ENCODE measurements at regions not wholly inside any gene's neighbourhood (a gene's known extent, or its start where the extent isn't known, plus 50 kb on each side); places are given as distances from the start of the nearest gene placed in this dataset.

GRCh38 chr20:60214901-60215815, 256.9 kb downstream of the CDH26 start:
- H3K36me3 ChIP-seq (ENCODE audit: insufficient read depth, low read length): no peaks in the 10 kb centered on the region
- no peak overlapping the region for H3K27ac ChIP-seq (ENCODE audit: low read depth, low read length)
- no peak for DNase-seq
- Mint-ChIP-seq H3K27ac (no peak overlapping the region), H3K27me3 (peaks cover 0 to 8% of the 10 kb centered on the region in 2 donors), H3K4me3 (no peak overlapping the region), H3K9me3 (no peaks in the 10 kb centered on the region), H3K4me1 (peaks cover 3 to 7% (median 6%) of the 10 kb centered on the region in 3 donors), H3K36me3 (no peaks in the 10 kb centered on the region)
- POLR2A ChIA-PET: no interaction called here
- no peaks in the 10 kb centered on the region for H3K9me3 ChIP-seq (ENCODE audit: low read length)
- no peaks in the 10 kb centered on the region for H3K27me3 ChIP-seq (ENCODE audit: insufficient read depth, low read length, poor library complexity, severe bottlenecking)
- no peaks in the 10 kb centered on the region for H3K4me1 ChIP-seq (ENCODE audit: insufficient read depth, low read length)
- no peak overlapping the region for H3K4me3 ChIP-seq (ENCODE audit: low read length)
- CTCF ChIA-PET: no interaction called here

DNA sequence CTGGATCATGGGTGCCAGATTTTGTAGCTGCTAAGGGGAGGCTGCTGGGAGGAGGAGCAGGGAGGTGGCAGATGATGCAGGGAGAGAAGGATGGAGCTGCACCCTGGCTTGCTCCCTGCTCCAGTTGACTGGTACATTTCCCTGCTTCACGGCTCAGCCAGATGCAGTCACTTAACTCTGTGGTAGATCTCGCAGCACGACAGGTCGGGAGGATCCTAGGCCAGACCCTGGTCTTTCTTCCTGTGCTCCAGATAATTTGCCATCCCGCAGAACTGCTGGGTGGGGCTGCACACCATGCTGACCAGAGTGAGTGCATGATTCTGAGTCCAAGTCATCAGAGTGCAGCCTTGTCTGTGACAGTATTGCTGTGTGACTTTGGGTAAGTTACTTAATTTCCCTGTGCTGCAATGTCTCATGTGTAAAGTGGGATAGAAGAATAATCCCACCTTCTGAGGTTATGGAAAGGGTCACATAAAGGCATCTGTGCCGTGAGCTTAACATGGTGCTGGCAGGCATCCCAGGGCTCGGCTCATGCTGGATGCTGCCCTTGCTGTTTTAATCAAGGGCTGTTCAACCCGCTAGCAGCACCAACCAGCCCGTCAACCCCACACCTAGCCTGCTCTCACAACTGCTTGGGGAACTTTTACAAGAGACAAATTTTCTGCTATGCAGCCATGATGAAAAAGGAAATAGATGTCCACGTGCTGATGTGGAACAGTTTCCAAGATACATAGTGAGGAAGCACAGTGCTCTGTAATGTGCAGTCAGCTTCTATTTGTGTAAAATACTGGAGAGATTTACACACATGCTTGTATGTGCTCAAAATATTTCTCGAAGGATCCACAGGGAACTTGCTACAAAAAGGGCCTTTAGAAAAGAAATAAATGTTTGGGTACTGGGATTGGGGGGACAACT, 257.9 kb downstream of the CDH26 start:
- no peaks in the 10 kb centered on the region for H3K9me3 ChIP-seq (ENCODE audit: low read length)
- no peaks in the 10 kb centered on the region for H3K4me1 ChIP-seq (ENCODE audit: insufficient read depth, low read length)
- no peaks in the 10 kb centered on the region for H3K27me3 ChIP-seq (ENCODE audit: insufficient read depth, low read length, poor library complexity, severe bottlenecking)
- no peaks in the 10 kb centered on the region for H3K36me3 ChIP-seq (ENCODE audit: insufficient read depth, low read length)
- H3K4me1 Mint-ChIP-seq: peaks cover 2 to 4% (median 4%) of the 10 kb centered on the region in 3 donors
- no peak overlapping the region for H3K4me3 Mint-ChIP-seq
- H3K4me3 ChIP-seq (ENCODE audit: low read length): no peak overlapping the region
- CTCF ChIA-PET: no interaction called here
- H3K9me3 Mint-ChIP-seq: no peaks in the 10 kb centered on the region
- no peak for DNase-seq
- no peak overlapping the region for H3K27ac ChIP-seq (ENCODE audit: low read depth, low read length)
- no peak overlapping the region for H3K27ac Mint-ChIP-seq
- peaks cover 0 to 6% of the 10 kb centered on the region in 2 donors for H3K27me3 Mint-ChIP-seq
- peaks cover 0 to 2% (median 0%) of the 10 kb centered on the region in 3 donors for H3K36me3 Mint-ChIP-seq
- POLR2A ChIA-PET: no interaction called here

DNA sequence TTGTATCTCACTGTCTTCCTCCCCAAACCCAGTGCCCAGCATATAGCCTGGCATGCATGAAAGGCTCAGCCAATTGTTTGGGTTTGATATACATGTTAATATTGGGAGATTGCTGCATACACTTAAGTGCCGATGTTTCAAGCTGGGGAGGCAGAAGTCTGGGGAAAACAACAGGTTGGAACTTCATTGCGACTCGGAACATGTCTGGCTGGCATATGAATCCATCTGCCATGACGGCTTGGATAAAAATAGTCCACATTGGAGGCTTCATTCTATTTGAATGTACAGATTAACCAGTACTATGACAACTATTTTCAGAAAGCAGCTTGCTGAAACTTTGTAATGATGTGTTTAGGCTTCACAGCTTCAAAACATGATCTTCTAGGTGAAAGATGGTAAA, 261.0 kb downstream of the CDH26 start:
- Histone ChIP-seq H3K4me1 (ENCODE audit: insufficient read depth, low read length) (no peaks in the 10 kb centered on the region), H3K4me3 (ENCODE audit: low read length) (no peak overlapping the region), H3K36me3 (ENCODE audit: insufficient read depth, low read length) (no peaks in the 10 kb centered on the region), H3K27ac (ENCODE audit: low read depth, low read length) (no peak overlapping the region), H3K27me3 (ENCODE audit: insufficient read depth, low read length, poor library complexity, severe bottlenecking) (no peaks in the 10 kb centered on the region), H3K9me3 (ENCODE audit: low read length) (no peaks in the 10 kb centered on the region)
- Mint-ChIP-seq H3K27ac (no peak overlapping the region), H3K4me3 (no peak overlapping the region), H3K36me3 (peaks cover 0 to 2% (median 0%) of the 10 kb centered on the region in 3 donors), H3K4me1 (no peaks in the 10 kb centered on the region), H3K27me3 (no peaks in the 10 kb centered on the region), H3K9me3 (no peaks in the 10 kb centered on the region)
- no peak for DNase-seq
- POLR2A ChIA-PET: no interaction called here
- CTCF ChIA-PET: no interaction called here

DNA sequence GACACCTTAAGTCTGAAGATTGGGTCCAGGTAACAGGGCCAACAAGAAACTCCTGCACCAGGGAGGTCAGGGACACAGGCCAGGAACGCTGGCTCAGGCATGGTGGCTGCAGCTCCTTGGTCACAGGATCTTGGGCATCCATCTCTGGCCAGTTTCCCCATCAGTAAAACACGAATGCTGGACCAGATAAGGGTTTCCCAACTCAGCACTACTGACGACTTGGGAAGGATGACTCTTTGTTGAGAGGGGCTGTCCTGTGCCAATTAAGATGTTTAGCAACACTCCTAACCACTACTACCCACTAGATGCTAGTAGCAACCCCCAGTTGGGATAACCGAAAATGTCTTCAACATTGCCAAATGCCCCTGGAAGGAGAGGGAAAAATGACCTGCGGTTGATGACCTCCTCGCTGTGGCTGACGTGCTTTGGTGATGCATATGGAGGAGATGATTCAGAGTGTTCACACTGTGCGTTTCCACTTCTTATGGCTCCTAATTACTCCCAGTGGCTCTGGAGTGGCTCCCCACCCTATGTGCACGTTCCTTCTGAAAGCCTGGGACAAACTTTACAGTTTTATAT, 261.9 kb downstream of the CDH26 start:
- ChIA-PET POLR2A (no interaction called here), CTCF (no interaction called here)
- no peaks in the 10 kb centered on the region for H3K27me3 Mint-ChIP-seq
- H3K9me3 ChIP-seq (ENCODE audit: low read length): no peaks in the 10 kb centered on the region
- H3K4me1 ChIP-seq (ENCODE audit: insufficient read depth, low read length): no peaks in the 10 kb centered on the region
- no peak overlapping the region for H3K4me3 ChIP-seq (ENCODE audit: low read length)
- no peaks in the 10 kb centered on the region for H3K9me3 Mint-ChIP-seq
- H3K27ac Mint-ChIP-seq: no peak overlapping the region
- DNase-seq: no peak
- H3K27me3 ChIP-seq (ENCODE audit: insufficient read depth, low read length, poor library complexity, severe bottlenecking): no peaks in the 10 kb centered on the region
- H3K36me3 ChIP-seq (ENCODE audit: insufficient read depth, low read length): no peaks in the 10 kb centered on the region
- no peak overlapping the region for H3K27ac ChIP-seq (ENCODE audit: low read depth, low read length)
- H3K4me3 Mint-ChIP-seq: no peak overlapping the region
- peaks cover 0 to 2% (median 0%) of the 10 kb centered on the region in 3 donors for H3K36me3 Mint-ChIP-seq
- H3K4me1 Mint-ChIP-seq: no peaks in the 10 kb centered on the region

- H3K27me3 ChIP-seq (ENCODE audit: insufficient read depth, low read length, poor library complexity, severe bottlenecking): no peaks in the 10 kb centered on the region
- H3K4me1 Mint-ChIP-seq: no peaks in the 10 kb centered on the region
- H3K4me3 ChIP-seq (ENCODE audit: low read length): no peak overlapping the region
- no peaks in the 10 kb centered on the region for H3K4me1 ChIP-seq (ENCODE audit: insufficient read depth, low read length)
- H3K36me3 Mint-ChIP-seq: peaks cover 0 to 2% (median 0%) of the 10 kb centered on the region in 3 donors
- H3K27ac Mint-ChIP-seq: no peak overlapping the region
- no peaks in the 10 kb centered on the region for H3K9me3 Mint-ChIP-seq
- H3K27ac ChIP-seq (ENCODE audit: low read depth, low read length): no peak overlapping the region
- POLR2A ChIA-PET: no interaction called here
- CTCF ChIA-PET: no interaction called here
- H3K4me3 Mint-ChIP-seq: no peak overlapping the region
- no peaks in the 10 kb centered on the region for H3K9me3 ChIP-seq (ENCODE audit: low read length)
- no peak for DNase-seq
- H3K27me3 Mint-ChIP-seq: no peaks in the 10 kb centered on the region
- no peaks in the 10 kb centered on the region for H3K36me3 ChIP-seq (ENCODE audit: insufficient read depth, low read length)
Observed at GRCh38 chr20:60220706-60221105, 262.5 kb downstream of the CDH26 start.

- H3K27ac Mint-ChIP-seq: no peak overlapping the region
- no peaks in the 10 kb centered on the region for H3K4me1 ChIP-seq (ENCODE audit: insufficient read depth, low read length)
- no peaks in the 10 kb centered on the region for H3K27me3 Mint-ChIP-seq
- no peaks in the 10 kb centered on the region for H3K27me3 ChIP-seq (ENCODE audit: insufficient read depth, low read length, poor library complexity, severe bottlenecking)
- H3K36me3 ChIP-seq (ENCODE audit: insufficient read depth, low read length): no peaks in the 10 kb centered on the region
- H3K27ac ChIP-seq (ENCODE audit: low read depth, low read length): no peak overlapping the region
- ChIA-PET POLR2A (no interaction called here), CTCF (no interaction called here)
- H3K9me3 ChIP-seq (ENCODE audit: low read length): no peaks in the 10 kb centered on the region
- no peak overlapping the region for H3K4me3 Mint-ChIP-seq
- DNase-seq: no peak
- H3K36me3 Mint-ChIP-seq: peaks cover 0 to 2% (median 0%) of the 10 kb centered on the region in 3 donors
- H3K9me3 Mint-ChIP-seq: no peaks in the 10 kb centered on the region
- no peak overlapping the region for H3K4me3 ChIP-seq (ENCODE audit: low read length)
- no peaks in the 10 kb centered on the region for H3K4me1 Mint-ChIP-seq
Observed at GRCh38 chr20:60221593-60221992, 263.4 kb downstream of the CDH26 start.

GRCh38 chr20:60222497-60222896, 264.3 kb downstream of the CDH26 start:
- Histone ChIP-seq H3K4me1 (ENCODE audit: insufficient read depth, low read length) (no peaks in the 10 kb centered on the region), H3K27ac (ENCODE audit: low read depth, low read length) (no peak overlapping the region), H3K27me3 (ENCODE audit: insufficient read depth, low read length, poor library complexity, severe bottlenecking) (no peaks in the 10 kb centered on the region), H3K36me3 (ENCODE audit: insufficient read depth, low read length) (no peaks in the 10 kb centered on the region), H3K9me3 (ENCODE audit: low read length) (no peaks in the 10 kb centered on the region), H3K4me3 (ENCODE audit: low read length) (no peak overlapping the region)
- H3K4me3 Mint-ChIP-seq: no peak overlapping the region
- no peaks in the 10 kb centered on the region for H3K9me3 Mint-ChIP-seq
- CTCF ChIA-PET: interaction anchor here (1.6 kb wide), 1 partner anchor 12 kb away, joined by 3 read pairs; no protein-coding TSS in a partner anchor
- H3K27me3 Mint-ChIP-seq: no peaks in the 10 kb centered on the region
- POLR2A ChIA-PET: no interaction called here
- H3K27ac Mint-ChIP-seq: no peak overlapping the region
- no peak for DNase-seq
- H3K4me1 Mint-ChIP-seq: no peaks in the 10 kb centered on the region
- H3K36me3 Mint-ChIP-seq: peaks cover 0 to 2% (median 0%) of the 10 kb centered on the region in 3 donors

DNA sequence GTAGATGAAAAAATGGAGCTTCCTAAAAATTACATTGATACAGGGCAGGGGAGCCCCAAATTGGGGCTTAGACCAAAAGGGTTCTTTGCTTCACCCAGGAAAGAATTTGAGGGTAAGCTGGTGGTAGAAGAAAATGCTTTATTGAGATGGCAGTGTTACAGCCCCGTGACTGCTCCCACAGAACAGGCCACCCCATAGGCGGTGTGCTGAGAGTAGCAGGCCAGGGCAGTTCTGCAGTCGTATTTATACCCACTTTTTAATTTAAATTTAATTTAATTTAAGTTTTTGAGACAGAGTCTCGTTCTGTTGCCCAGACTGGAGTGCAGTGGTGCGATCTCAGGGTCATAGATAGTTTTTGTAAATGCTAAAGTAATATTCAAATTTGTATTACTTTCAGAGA, 265.0 kb downstream of the CDH26 start:
- Histone ChIP-seq H3K27ac (ENCODE audit: low read depth, low read length) (no peak overlapping the region), H3K4me3 (ENCODE audit: low read length) (no peak overlapping the region), H3K4me1 (ENCODE audit: insufficient read depth, low read length) (no peaks in the 10 kb centered on the region), H3K27me3 (ENCODE audit: insufficient read depth, low read length, poor library complexity, severe bottlenecking) (no peaks in the 10 kb centered on the region), H3K9me3 (ENCODE audit: low read length) (no peaks in the 10 kb centered on the region), H3K36me3 (ENCODE audit: insufficient read depth, low read length) (no peaks in the 10 kb centered on the region)
- Mint-ChIP-seq H3K36me3 (peaks cover 0 to 2% (median 0%) of the 10 kb centered on the region in 3 donors), H3K27ac (no peak overlapping the region), H3K9me3 (no peaks in the 10 kb centered on the region), H3K4me1 (no peaks in the 10 kb centered on the region), H3K4me3 (no peak overlapping the region), H3K27me3 (no peaks in the 10 kb centered on the region)
- no peak for DNase-seq
- ChIA-PET POLR2A (no interaction called here), CTCF (interaction anchor here (1.6 kb wide), 1 partner anchor 13 kb away, joined by 3 read pairs; no protein-coding TSS in a partner anchor)
